Neuron (in vitro differentiated cells): ENCODE measurements at regions not wholly inside any gene's neighbourhood (a gene's known extent, or its start where the extent isn't known, plus 50 kb on each side); places are given as distances from the start of the nearest gene placed in this dataset.

Source experiments
- H2AFZ ChIP-seq: one replicate; pipeline ENCODE4 v1.6.1; 2013; ENCODE audit warnings: low read depth, mild to moderate bottlenecking, inconsistent platforms, low read length, moderate library complexity
- H3K27me3 ChIP-seq: one replicate; pipeline ENCODE4 v1.6.1; 2013; ENCODE audit warnings: low read length; ENCODE audit not compliant: insufficient read depth
- H3K36me3 ChIP-seq: one replicate; pipeline ENCODE4 v1.6.1; 2013; ENCODE audit warnings: low read length; ENCODE audit not compliant: insufficient read depth
- H3K4me1 ChIP-seq: one replicate; pipeline ENCODE4 v1.6.1; 2013; ENCODE audit warnings: low read length; ENCODE audit not compliant: insufficient read depth
- H3K4me3 ChIP-seq: 2 replicates; pipeline ENCODE4 v1.5.1; 2013; ENCODE audit warnings: mild to moderate bottlenecking, low read length, moderate library complexity
- H3K9me3 ChIP-seq: one replicate; pipeline ENCODE4 v1.6.1; 2013; ENCODE audit warnings: low read length

- H3K4me1 ChIP-seq, result peaks cover 23% of the 10 kb centered on the region
- H3K36me3 ChIP-seq, result no peaks in the 10 kb centered on the region
- H3K9me3 ChIP-seq, result no peaks in the 10 kb centered on the region
- no peak overlapping the region for H2AFZ ChIP-seq
- no peak overlapping the region for H3K4me3 ChIP-seq
- H3K27me3 ChIP-seq, result no peaks in the 10 kb centered on the region
Observed at GRCh38 chr16:73171901-73172240, 123.9 kb upstream of the ZFHX3 start.

GRCh38 chr16:73171380-73171779, 123.5 kb upstream of the ZFHX3 start:
- no peaks in the 10 kb centered on the region for H3K36me3 ChIP-seq
- H3K4me3 ChIP-seq, result no peak overlapping the region
- H2AFZ ChIP-seq, result no peak overlapping the region
- H3K4me1 ChIP-seq, result peaks cover 23% of the 10 kb centered on the region
- no peaks in the 10 kb centered on the region for H3K27me3 ChIP-seq
- no peaks in the 10 kb centered on the region for H3K9me3 ChIP-seq

GRCh38 chr16:73170612-73171038, 122.7 kb upstream of the ZFHX3 start:
- Histone ChIP-seq H3K4me3 (no peak overlapping the region), H3K9me3 (no peaks in the 10 kb centered on the region), H3K27me3 (no peaks in the 10 kb centered on the region), H3K4me1 (peaks cover 23% of the 10 kb centered on the region), H2AFZ (peak overlapping the region; percentile 48), H3K36me3 (no peaks in the 10 kb centered on the region)

- no peak overlapping the region for H2AFZ ChIP-seq
- H3K36me3 ChIP-seq, result no peaks in the 10 kb centered on the region
- no peaks in the 10 kb centered on the region for H3K27me3 ChIP-seq
- H3K4me1 ChIP-seq, result peaks cover 7% of the 10 kb centered on the region
- no peaks in the 10 kb centered on the region for H3K9me3 ChIP-seq
- H3K4me3 ChIP-seq, result no peak overlapping the region
Observed at GRCh38 chr16:73166947-73167550, 119.1 kb upstream of the ZFHX3 start.

GRCh38 chr16:73166441-73166851, 118.5 kb upstream of the ZFHX3 start:
- Histone ChIP-seq H2AFZ (no peak overlapping the region), H3K4me1 (peaks cover 6% of the 10 kb centered on the region), H3K27me3 (no peaks in the 10 kb centered on the region), H3K9me3 (no peaks in the 10 kb centered on the region), H3K4me3 (no peak overlapping the region), H3K36me3 (no peaks in the 10 kb centered on the region)

- Histone ChIP-seq H3K4me1 (no peaks in the 10 kb centered on the region), H2AFZ (no peak overlapping the region), H3K27me3 (no peaks in the 10 kb centered on the region), H3K9me3 (no peaks in the 10 kb centered on the region), H3K36me3 (no peaks in the 10 kb centered on the region), H3K4me3 (no peak overlapping the region)
Observed at GRCh38 chr16:73163238-73163815, 115.4 kb upstream of the ZFHX3 start.

GRCh38 chr16:73161977-73162376, 114.0 kb upstream of the ZFHX3 start:
- Histone ChIP-seq H3K9me3 (no peaks in the 10 kb centered on the region), H3K4me3 (no peak overlapping the region), H3K36me3 (no peaks in the 10 kb centered on the region), H2AFZ (no peak overlapping the region), H3K4me1 (no peaks in the 10 kb centered on the region), H3K27me3 (no peaks in the 10 kb centered on the region)

- H3K27me3 ChIP-seq, result no peaks in the 10 kb centered on the region
- no peaks in the 10 kb centered on the region for H3K4me1 ChIP-seq
- no peaks in the 10 kb centered on the region for H3K9me3 ChIP-seq
- no peak overlapping the region for H3K4me3 ChIP-seq
- no peaks in the 10 kb centered on the region for H3K36me3 ChIP-seq
- no peak overlapping the region for H2AFZ ChIP-seq
Observed at GRCh38 chr16:73159296-73159695, 111.4 kb upstream of the ZFHX3 start.

GRCh38 chr16:73157861-73158260, 109.9 kb upstream of the ZFHX3 start:
- H3K36me3 ChIP-seq, result no peaks in the 10 kb centered on the region
- peaks cover 5% of the 10 kb centered on the region for H3K4me1 ChIP-seq
- H2AFZ ChIP-seq, result no peak overlapping the region
- H3K4me3 ChIP-seq, result no peak overlapping the region
- H3K9me3 ChIP-seq, result no peaks in the 10 kb centered on the region
- no peaks in the 10 kb centered on the region for H3K27me3 ChIP-seq

- Histone ChIP-seq H2AFZ (no peak overlapping the region), H3K36me3 (no peaks in the 10 kb centered on the region), H3K4me3 (no peak overlapping the region), H3K4me1 (peaks cover 15% of the 10 kb centered on the region), H3K27me3 (no peaks in the 10 kb centered on the region), H3K9me3 (no peaks in the 10 kb centered on the region)
Observed at GRCh38 chr16:73154063-73154870, 106.3 kb upstream of the ZFHX3 start.

- no peaks in the 10 kb centered on the region for H3K36me3 ChIP-seq
- H3K4me3 ChIP-seq, result no peak overlapping the region
- peaks cover 15% of the 10 kb centered on the region for H3K4me1 ChIP-seq
- peak overlapping the region; percentile 16 for H2AFZ ChIP-seq
- H3K27me3 ChIP-seq, result no peaks in the 10 kb centered on the region
- H3K9me3 ChIP-seq, result no peaks in the 10 kb centered on the region
Observed at GRCh38 chr16:73152386-73153125, 104.6 kb upstream of the ZFHX3 start.

- H3K36me3 ChIP-seq, result no peaks in the 10 kb centered on the region
- H3K4me3 ChIP-seq, result no peak overlapping the region
- no peaks in the 10 kb centered on the region for H3K27me3 ChIP-seq
- peaks cover 15% of the 10 kb centered on the region for H3K4me1 ChIP-seq
- no peak overlapping the region for H2AFZ ChIP-seq
- no peaks in the 10 kb centered on the region for H3K9me3 ChIP-seq
Observed at GRCh38 chr16:73151941-73152340, 104.0 kb upstream of the ZFHX3 start.

- H3K4me1 ChIP-seq, result peaks cover 15% of the 10 kb centered on the region
- no peaks in the 10 kb centered on the region for H3K9me3 ChIP-seq
- no peaks in the 10 kb centered on the region for H3K36me3 ChIP-seq
- H3K27me3 ChIP-seq, result no peaks in the 10 kb centered on the region
- H2AFZ ChIP-seq, result no peak overlapping the region
- no peak overlapping the region for H3K4me3 ChIP-seq
Observed at GRCh38 chr16:73151225-73151624, 103.3 kb upstream of the ZFHX3 start.
